ENCODE measurements at regions not wholly inside any gene's neighbourhood (a gene's known extent, or its start where the extent isn't known, plus 50 kb on each side); places are given as distances from the start of the nearest gene placed in this dataset.

- Histone ChIP-seq H3K4me2 (ENCODE audit: insufficient read depth, low read length, poor library complexity, severe bottlenecking) (no peak overlapping the region), H3K27ac (replicated peaks; ENCODE audit: low read length) (no peak overlapping the region), H3K9me3 (replicated peaks in 1 of 2; ENCODE audit: control insufficient read depth in 2 of 2, insufficient read depth in 1 of 2, low read depth in 1 of 2, low read length in 2 of 2) (peaks cover 0 to 2% of the 10 kb centered on the region in 2 donors), H3K23ac (ENCODE audit: low read depth, low read length, poor library complexity) (no peak overlapping the region), H2BK15ac (ENCODE audit: low read length) (no peak overlapping the region), H2AFZ (ENCODE audit: low read length) (no peak overlapping the region), H2BK5ac (ENCODE audit: low read length) (no peak overlapping the region), H3K79me1 (ENCODE audit: low read depth, low read length) (no peaks in the 10 kb centered on the region), H3K14ac (ENCODE audit: low read length) (no peak overlapping the region), H3K9ac (ENCODE audit: low read depth, low read length, poor library complexity) (no peak overlapping the region), H3K4me1 (ENCODE audit: control insufficient read depth in 2 of 2, insufficient read depth in 1 of 2, low read depth in 1 of 2, low read length in 2 of 2) (peaks cover 17 to 19% of the 10 kb centered on the region in 2 donors), H4K91ac (ENCODE audit: low read depth, low read length, poor library complexity) (no peak overlapping the region), H4K8ac (ENCODE audit: low read depth, low read length) (no peak overlapping the region), H3K4ac (ENCODE audit: low read length) (no peak overlapping the region), H2BK120ac (ENCODE audit: low read depth, low read length) (no peak overlapping the region), H3K4me3 (ENCODE audit: low read length in 2 of 2) (no peak overlapping the region), H2BK12ac (ENCODE audit: low read length) (no peak overlapping the region), H3K36me3 (replicated peaks in 1 of 2; ENCODE audit: control insufficient read depth in 2 of 2, insufficient read depth in 2 of 2, low read length in 2 of 2) (no peaks in the 10 kb centered on the region), H3K27me3 (ENCODE audit: control insufficient read depth in 3 of 3, insufficient read depth in 3 of 3, low read depth in 1 of 3, low read length in 3 of 3) (peaks cover 0 to 3% (median 0%) of the 10 kb centered on the region in 3 experiments), H3K18ac (ENCODE audit: low read length) (no peak overlapping the region), H2AK5ac (ENCODE audit: low read depth, low read length) (no peak overlapping the region)
- DNase-seq (ENCODE audit: low spot score), result no peak
- no CpG with 5 or more reads among the region's 4 CpGs for WGBS, 2 donors (ENCODE audit: extremely low coverage in 2 of 2, insufficient read length in 2 of 2, insufficient replicate concordance in 1 of 2)
Observed at GRCh38 chr10:113313722-113314121, 239.1 kb upstream of the HABP2 start.

- H2BK15ac ChIP-seq (ENCODE audit: low read length), result no peak overlapping the region
- no peak overlapping the region for H4K8ac ChIP-seq (ENCODE audit: low read depth, low read length)
- no peak overlapping the region for H2BK5ac ChIP-seq (ENCODE audit: low read length)
- H3K23ac ChIP-seq (ENCODE audit: low read depth, low read length, poor library complexity), result no peak overlapping the region
- no peak overlapping the region for H2AFZ ChIP-seq (ENCODE audit: low read length)
- H3K9ac ChIP-seq (ENCODE audit: low read depth, low read length, poor library complexity), result no peak overlapping the region
- H4K91ac ChIP-seq (ENCODE audit: low read depth, low read length, poor library complexity), result no peak overlapping the region
- no peak overlapping the region for H2BK120ac ChIP-seq (ENCODE audit: low read depth, low read length)
- no peak overlapping the region for H3K27ac ChIP-seq (replicated peaks; ENCODE audit: low read length)
- H3K36me3 ChIP-seq (replicated peaks in 1 of 2; ENCODE audit: control insufficient read depth in 2 of 2, insufficient read depth in 2 of 2, low read length in 2 of 2), result no peaks in the 10 kb centered on the region
- WGBS, 2 donors (ENCODE audit: extremely low coverage in 2 of 2, insufficient read length in 2 of 2, insufficient replicate concordance in 1 of 2), result no CpG with 5 or more reads among the region's 4 CpGs
- no peak overlapping the region for H2AK5ac ChIP-seq (ENCODE audit: low read depth, low read length)
- H3K9me3 ChIP-seq (replicated peaks in 1 of 2; ENCODE audit: control insufficient read depth in 2 of 2, insufficient read depth in 1 of 2, low read depth in 1 of 2, low read length in 2 of 2), result peaks cover 0 to 2% of the 10 kb centered on the region in 2 donors
- H3K4me1 ChIP-seq (ENCODE audit: control insufficient read depth in 2 of 2, insufficient read depth in 1 of 2, low read depth in 1 of 2, low read length in 2 of 2), result peaks cover under 1 to 7% of the 10 kb centered on the region in 2 donors
- no peak overlapping the region for H2BK12ac ChIP-seq (ENCODE audit: low read length)
- peaks cover 0 to 3% (median 0%) of the 10 kb centered on the region in 3 experiments for H3K27me3 ChIP-seq (ENCODE audit: control insufficient read depth in 3 of 3, insufficient read depth in 3 of 3, low read depth in 1 of 3, low read length in 3 of 3)
- no peak overlapping the region for H3K4me3 ChIP-seq (ENCODE audit: low read length in 2 of 2)
- H3K14ac ChIP-seq (ENCODE audit: low read length), result no peak overlapping the region
- no peak overlapping the region for H3K4me2 ChIP-seq (ENCODE audit: insufficient read depth, low read length, poor library complexity, severe bottlenecking)
- no peak overlapping the region for H3K4ac ChIP-seq (ENCODE audit: low read length)
- H3K79me1 ChIP-seq (ENCODE audit: low read depth, low read length), result no peaks in the 10 kb centered on the region
- no peak for DNase-seq (ENCODE audit: low spot score)
- H3K18ac ChIP-seq (ENCODE audit: low read length), result peak overlapping the region; percentile 32
Observed at GRCh38 chr10:113316506-113316905, 236.3 kb upstream of the HABP2 start.

GRCh38 chr10:113317489-113317888 is 235.4 kb upstream of the HABP2 start:
- no peak overlapping the region for H2BK5ac ChIP-seq (ENCODE audit: low read length)
- H2BK120ac ChIP-seq (ENCODE audit: low read depth, low read length), result no peak overlapping the region
- no peak overlapping the region for H3K18ac ChIP-seq (ENCODE audit: low read length)
- WGBS, 2 donors (ENCODE audit: extremely low coverage in 2 of 2, insufficient read length in 2 of 2, insufficient replicate concordance in 1 of 2), result no CpG with 5 or more reads among the region's 10 CpGs
- peaks cover 0 to 4% of the 10 kb centered on the region in 2 donors for H3K4me1 ChIP-seq (ENCODE audit: control insufficient read depth in 2 of 2, insufficient read depth in 1 of 2, low read depth in 1 of 2, low read length in 2 of 2)
- H3K23ac ChIP-seq (ENCODE audit: low read depth, low read length, poor library complexity), result no peak overlapping the region
- DNase-seq (ENCODE audit: low spot score), result no peak
- H3K9ac ChIP-seq (ENCODE audit: low read depth, low read length, poor library complexity), result no peak overlapping the region
- H3K27ac ChIP-seq (replicated peaks; ENCODE audit: low read length), result no peak overlapping the region
- H2BK15ac ChIP-seq (ENCODE audit: low read length), result no peak overlapping the region
- no peak overlapping the region for H3K4me3 ChIP-seq (ENCODE audit: low read length in 2 of 2)
- no peak overlapping the region for H4K91ac ChIP-seq (ENCODE audit: low read depth, low read length, poor library complexity)
- no peak overlapping the region for H2AFZ ChIP-seq (ENCODE audit: low read length)
- no peak overlapping the region for H2BK12ac ChIP-seq (ENCODE audit: low read length)
- H3K9me3 ChIP-seq (replicated peaks in 1 of 2; ENCODE audit: control insufficient read depth in 2 of 2, insufficient read depth in 1 of 2, low read depth in 1 of 2, low read length in 2 of 2), result peaks cover 0 to 2% of the 10 kb centered on the region in 2 donors
- H3K4me2 ChIP-seq (ENCODE audit: insufficient read depth, low read length, poor library complexity, severe bottlenecking), result no peak overlapping the region
- H3K14ac ChIP-seq (ENCODE audit: low read length), result no peak overlapping the region
- peaks cover 0 to 3% (median 0%) of the 10 kb centered on the region in 3 experiments for H3K27me3 ChIP-seq (ENCODE audit: control insufficient read depth in 3 of 3, insufficient read depth in 3 of 3, low read depth in 1 of 3, low read length in 3 of 3)
- H2AK5ac ChIP-seq (ENCODE audit: low read depth, low read length), result peak overlapping the region; percentile 39
- H3K36me3 ChIP-seq (replicated peaks in 1 of 2; ENCODE audit: control insufficient read depth in 2 of 2, insufficient read depth in 2 of 2, low read length in 2 of 2), result no peaks in the 10 kb centered on the region
- H4K8ac ChIP-seq (ENCODE audit: low read depth, low read length), result no peak overlapping the region
- no peak overlapping the region for H3K4ac ChIP-seq (ENCODE audit: low read length)
- H3K79me1 ChIP-seq (ENCODE audit: low read depth, low read length), result no peaks in the 10 kb centered on the region

DNA sequence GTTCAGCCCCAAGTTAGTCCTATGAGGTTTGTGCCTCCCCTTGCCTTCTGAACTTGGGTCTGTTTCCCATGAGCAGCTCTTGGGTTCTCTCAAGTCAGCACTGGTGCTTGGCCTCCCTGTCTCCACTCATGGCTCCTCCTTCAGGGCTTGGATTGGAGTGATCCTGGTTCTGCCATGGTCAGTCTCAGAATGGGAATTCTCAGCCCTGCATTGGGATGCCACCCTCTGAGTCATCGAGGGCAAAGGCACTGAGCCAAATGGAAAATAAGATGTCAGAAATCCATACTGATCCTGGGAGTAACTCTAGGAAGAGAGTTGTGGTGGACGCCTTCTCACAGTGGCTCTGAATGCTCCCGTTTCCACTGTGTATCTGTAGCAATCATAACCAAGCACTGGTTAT is 233.4 kb upstream of the HABP2 start:
- DNase-seq (ENCODE audit: low spot score), result no peak
- Histone ChIP-seq H3K23ac (ENCODE audit: low read depth, low read length, poor library complexity) (no peak overlapping the region), H3K4me2 (ENCODE audit: insufficient read depth, low read length, poor library complexity, severe bottlenecking) (no peak overlapping the region), H3K4me1 (ENCODE audit: control insufficient read depth in 2 of 2, insufficient read depth in 1 of 2, low read depth in 1 of 2, low read length in 2 of 2) (peaks cover 4% of the 10 kb centered on the region in 2 donors), H3K36me3 (replicated peaks in 1 of 2; ENCODE audit: control insufficient read depth in 2 of 2, insufficient read depth in 2 of 2, low read length in 2 of 2) (no peaks in the 10 kb centered on the region), H3K79me1 (ENCODE audit: low read depth, low read length) (no peaks in the 10 kb centered on the region), H3K4me3 (ENCODE audit: low read length in 2 of 2) (no peak overlapping the region), H2BK12ac (ENCODE audit: low read length) (no peak overlapping the region), H3K18ac (ENCODE audit: low read length) (no peak overlapping the region), H3K9me3 (replicated peaks in 1 of 2; ENCODE audit: control insufficient read depth in 2 of 2, insufficient read depth in 1 of 2, low read depth in 1 of 2, low read length in 2 of 2) (no peaks in the 10 kb centered on the region), H2BK120ac (ENCODE audit: low read depth, low read length) (no peak overlapping the region), H2BK5ac (ENCODE audit: low read length) (no peak overlapping the region), H2AFZ (ENCODE audit: low read length) (no peak overlapping the region), H2AK5ac (ENCODE audit: low read depth, low read length) (no peak overlapping the region), H4K91ac (ENCODE audit: low read depth, low read length, poor library complexity) (no peak overlapping the region), H3K14ac (ENCODE audit: low read length) (no peak overlapping the region), H3K27ac (replicated peaks; ENCODE audit: low read length) (no peak overlapping the region), H3K9ac (ENCODE audit: low read depth, low read length, poor library complexity) (no peak overlapping the region), H3K4ac (ENCODE audit: low read length) (no peak overlapping the region), H4K8ac (ENCODE audit: low read depth, low read length) (no peak overlapping the region), H2BK15ac (ENCODE audit: low read length) (no peak overlapping the region), H3K27me3 (ENCODE audit: control insufficient read depth in 3 of 3, insufficient read depth in 3 of 3, low read depth in 1 of 3, low read length in 3 of 3) (peaks cover 0 to 3% (median 0%) of the 10 kb centered on the region in 3 experiments)
- WGBS, 2 donors (ENCODE audit: extremely low coverage in 2 of 2, insufficient read length in 2 of 2, insufficient replicate concordance in 1 of 2), result no CpG with 5 or more reads among the region's 3 CpGs

Measured in neuronal stem cell (in vitro differentiated cells).